WTC11 (cell line): ENCODE measurements at regions not wholly inside any gene's neighbourhood (a gene's known extent, or its start where the extent isn't known, plus 50 kb on each side); places are given as distances from the start of the nearest gene placed in this dataset.

Experiments used
- ATAC-seq: fragments of 200-7000 bp; cut with Tn5 transposase; 2 replicates; pipeline ENCODE4 v1.10.0; 2021; ENCODE audit warnings: mild to moderate bottlenecking, moderate library complexity
- CTCF ChIA-PET: fragments of 300-600 bp; sonication (Branson Sonifier 250); formaldehyde crosslinking; loops from one replicate; lab custom pipeline; 2021; ENCODE audit warnings: antibody characterized with exemption; lab: Charles Lee
- POLR2A ChIA-PET: fragments of 350-600 bp; sonication (Branson Sonifier 250); formaldehyde crosslinking; loops from one replicate; lab custom pipeline; 2021; ENCODE audit warnings: antibody characterized with exemption; lab: Charles Lee
- DNase-seq: peaks from one replicate; pipeline ENCODE4 v3.0.0; 2021; ENCODE audit warnings: low spot score
- H3K27ac Mint-ChIP-seq: 2 replicates; pipeline ENCODE4 v1.8.0; 2021; ENCODE audit warnings: mixed read lengths
- H3K27me3 Mint-ChIP-seq: 2 replicates; pipeline ENCODE4 v1.8.0; 2021; ENCODE audit warnings: low read depth, mild to moderate bottlenecking, moderate library complexity, mixed read lengths
- H3K36me3 Mint-ChIP-seq: 2 replicates; pipeline ENCODE4 v1.8.0; 2021; ENCODE audit warnings: mixed read lengths
- H3K4me1 Mint-ChIP-seq: 2 replicates; pipeline ENCODE4 v1.8.0; 2022; ENCODE audit warnings: mixed read lengths
- H3K4me3 Mint-ChIP-seq: 2 replicates; pipeline ENCODE4 v1.8.0; 2021; ENCODE audit warnings: mild to moderate bottlenecking, moderate library complexity, mixed read lengths
- H3K9me3 Mint-ChIP-seq: 2 replicates; pipeline ENCODE4 v1.8.0; 2021; ENCODE audit warnings: mixed read lengths
- ELF4 ChIP-seq: sonication (generic); formaldehyde crosslinking; IDR thresholded peaks from 2 replicates; pipeline ENCODE4 v1.8.1; 2022; ENCODE audit warnings: low read depth, mild to moderate bottlenecking, moderate library complexity, missing genetic modification reagents
- FOXP1 ChIP-seq: sonication (generic); formaldehyde crosslinking; IDR thresholded peaks from 2 replicates; pipeline ENCODE4 v1.8.0; 2022; ENCODE audit warnings: missing genetic modification reagents, mild to moderate bottlenecking, moderate library complexity, borderline replicate concordance
- GRHL2 ChIP-seq: fragments of 250-450 bp; sonication (Bioruptor Pico); IDR thresholded peaks from 2 replicates; pipeline ENCODE4 v1.8.0; 2022; ENCODE audit warnings: mild to moderate bottlenecking, moderate library complexity; ENCODE audit not compliant: insufficient replicate concordance, severe bottlenecking
- MYBL2 ChIP-seq: sonication (generic); formaldehyde crosslinking; IDR thresholded peaks from 2 replicates; pipeline ENCODE4 v1.8.1; 2023; ENCODE audit warnings: mild to moderate bottlenecking, moderate library complexity, missing genetic modification reagents
- NFYB ChIP-seq: sonication (generic); formaldehyde crosslinking; conservative IDR thresholded peaks from 2 replicates; pipeline ENCODE4 v1.8.0; 2022; ENCODE audit warnings: low read depth, missing genetic modification reagents
- PRRX2 ChIP-seq: fragments of 250-450 bp; sonication (Bioruptor Pico); IDR thresholded peaks from 2 replicates; pipeline ENCODE4 v1.8.0; 2021; ENCODE audit warnings: mild to moderate bottlenecking
- RORB ChIP-seq: fragments of 250-450 bp; sonication (Bioruptor Pico); IDR thresholded peaks from 2 replicates; pipeline ENCODE4 v1.9.0; 2021; ENCODE audit warnings: mild to moderate bottlenecking
- SMAD3 ChIP-seq: sonication (generic); formaldehyde crosslinking; IDR thresholded peaks from 2 replicates; pipeline ENCODE4 v1.8.0; 2022; ENCODE audit warnings: missing genetic modification reagents, mild to moderate bottlenecking, borderline replicate concordance
- SP1 ChIP-seq: sonication (generic); formaldehyde crosslinking; conservative IDR thresholded peaks from 2 replicates; pipeline ENCODE4 v1.8.1; 2022; ENCODE audit warnings: missing genetic modification reagents
- ZNF121 ChIP-seq: sonication (generic); formaldehyde crosslinking; IDR thresholded peaks from 2 replicates; pipeline ENCODE4 v1.8.0; 2023; ENCODE audit warnings: missing genetic modification reagents
- ZNF219 ChIP-seq: sonication (generic); formaldehyde crosslinking; IDR thresholded peaks from 2 replicates; pipeline ENCODE4 v1.8.0; 2023; ENCODE audit warnings: missing genetic modification reagents, mild to moderate bottlenecking, borderline replicate concordance
- ZNF232 ChIP-seq: sonication (generic); formaldehyde crosslinking; IDR thresholded peaks from 2 replicates; pipeline ENCODE4 v1.8.0; 2022; ENCODE audit warnings: mild to moderate bottlenecking, missing genetic modification reagents
- ZNF396 ChIP-seq: fragments of 250-450 bp; sonication (Bioruptor Pico); IDR thresholded peaks from 2 replicates; pipeline ENCODE4 v1.8.0; 2021; ENCODE audit warnings: mild to moderate bottlenecking, moderate library complexity, borderline replicate concordance
- TF ChIP-seq, protein P1 (sequence below): sonication (generic); formaldehyde crosslinking; IDR thresholded peaks from 2 replicates; pipeline ENCODE4 v1.8.1; 2023; ENCODE audit warnings: mild to moderate bottlenecking, missing genetic modification reagents, moderate library complexity
- TF ChIP-seq, protein P2 (sequence below): sonication (generic); formaldehyde crosslinking; IDR thresholded peaks from 2 replicates; pipeline ENCODE4 v1.8.1; 2022; ENCODE audit warnings: mild to moderate bottlenecking, moderate library complexity, missing genetic modification reagents
- TF ChIP-seq, protein P3 (sequence below): sonication (generic); formaldehyde crosslinking; conservative IDR thresholded peaks from 2 replicates; pipeline ENCODE4 v1.8.1; 2022; ENCODE audit warnings: mild to moderate bottlenecking, missing genetic modification reagents
- TF ChIP-seq, protein P4 (sequence below): sonication (generic); formaldehyde crosslinking; IDR thresholded peaks from 2 replicates; pipeline ENCODE4 v1.8.1; 2023; ENCODE audit warnings: mild to moderate bottlenecking, missing genetic modification reagents
- TF ChIP-seq, protein P5 (sequence below): fragments of 250-450 bp; sonication (Bioruptor Pico); conservative IDR thresholded peaks from 2 replicates; pipeline ENCODE4 v1.9.0; 2021; ENCODE audit warnings: mild to moderate bottlenecking
- TF ChIP-seq, protein P6 (sequence below): sonication (generic); formaldehyde crosslinking; IDR thresholded peaks from 2 replicates; pipeline ENCODE4 v1.8.1; 2022; ENCODE audit warnings: missing genetic modification reagents, borderline replicate concordance
- TF ChIP-seq, protein P7 (sequence below): sonication (generic); formaldehyde crosslinking; IDR thresholded peaks from 2 replicates; pipeline ENCODE4 v1.8.0; 2022; ENCODE audit warnings: mild to moderate bottlenecking, missing genetic modification reagents
- TF ChIP-seq, protein P8 (sequence below): fragments of 200-600 bp; IDR thresholded peaks from 2 replicates; pipeline ENCODE4 v1.8.0; 2022; ENCODE audit warnings: antibody characterized with exemption

DNA sequence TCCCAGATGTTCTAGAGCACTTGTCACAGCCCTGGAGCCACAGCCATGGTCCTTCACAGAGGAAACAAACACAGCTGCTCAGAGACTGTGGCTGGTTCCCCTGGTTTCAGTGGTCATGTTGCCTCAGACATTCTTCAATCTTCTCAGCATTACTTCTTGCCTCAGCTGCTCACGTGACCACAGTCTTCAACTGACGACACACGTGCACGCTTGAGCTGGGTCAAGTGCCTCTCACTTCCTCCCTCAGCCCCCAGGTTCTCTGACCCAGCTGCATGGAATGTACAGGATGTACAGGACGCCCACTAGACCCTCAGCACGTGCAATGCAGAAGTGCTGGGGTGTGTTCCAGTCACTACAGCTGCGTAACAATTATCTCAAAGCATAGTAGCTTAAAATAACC, 159.8 kb upstream of the GGTLC1 start (continued):
- TF ChIP-seq PRRX2 (no peak), ELF4 (CRISPR knock-in tag) (no peak), ZNF219 (no peak)

DNA sequence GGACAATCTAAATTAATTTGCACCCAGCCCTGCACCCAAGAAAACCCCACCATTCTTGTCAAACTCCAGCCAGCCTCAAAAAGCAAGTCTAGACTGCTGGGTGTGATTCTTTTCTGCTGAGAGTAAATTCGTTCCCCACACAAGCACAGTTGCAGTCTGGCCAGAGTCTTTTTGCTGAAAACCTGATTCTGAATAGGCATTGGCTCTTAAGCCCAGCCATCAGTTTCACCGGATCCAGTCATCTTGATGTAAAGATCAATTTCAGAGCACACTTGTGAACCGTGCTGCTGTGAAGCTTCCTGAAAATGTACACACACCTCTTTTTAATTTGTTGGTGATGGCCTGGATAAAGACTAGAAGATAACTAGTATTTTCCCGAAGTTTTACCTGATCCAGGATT, 159.4 kb upstream of the GGTLC1 start:
- CTCF ChIA-PET: interaction anchor here (1.6 kb wide), 1 partner anchor 13 kb away, joined by 4 read pairs; no protein-coding TSS in a partner anchor
- H3K36me3 Mint-ChIP-seq: no peaks in the 10 kb centered on the region
- H3K27ac Mint-ChIP-seq: no peak overlapping the region
- ATAC-seq: no peak
- H3K9me3 Mint-ChIP-seq: peaks cover 5% of the 10 kb centered on the region
- peaks cover 2% of the 10 kb centered on the region; the same call in 1 of the 2 replicates for H3K27me3 Mint-ChIP-seq
- DNase-seq: no peak
- no peak for TF ChIP-seq ZNF121 (CRISPR knock-in tag)
- H3K4me1 Mint-ChIP-seq: peaks cover 1% of the 10 kb centered on the region; the same call in 1 of the 2 replicates
- H3K4me3 Mint-ChIP-seq: no peak overlapping the region
- POLR2A ChIA-PET: no interaction called here

DNA sequence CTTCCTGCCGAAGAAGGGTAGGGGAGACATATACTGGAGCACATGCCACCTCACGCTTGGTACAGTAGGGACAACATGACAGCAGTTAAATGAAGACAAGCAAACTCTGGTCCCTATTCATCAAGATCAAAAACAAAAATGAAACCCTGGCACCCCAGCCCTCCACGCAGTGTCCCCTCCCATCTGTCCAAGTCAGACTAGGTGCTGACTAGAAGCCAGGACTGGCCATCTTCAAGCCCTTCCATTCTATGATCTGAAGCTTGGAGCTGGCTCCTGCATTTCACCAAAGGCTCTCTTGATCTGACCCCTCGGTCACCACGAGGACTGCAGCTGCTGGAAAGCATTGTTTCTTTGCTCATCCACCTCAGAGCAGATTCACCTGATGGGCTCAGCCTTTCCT, 158.9 kb upstream of the GGTLC1 start:
- ATAC-seq: no peak
- H3K27me3 Mint-ChIP-seq: peaks cover 2% of the 10 kb centered on the region; the same call in 1 of the 2 replicates
- no peak for DNase-seq
- TF ChIP-seq MYBL2 (CRISPR knock-in tag) (no peak), PRRX2 (no peak), ZNF396 (no peak), NFYB (CRISPR knock-in tag) (no peak), ZNF232 (CRISPR knock-in tag) (no peak), FOXP1 (no peak), SMAD3 (CRISPR knock-in tag) (no peak), SP1 (CRISPR knock-in tag) (no peak), RORB (no peak), GRHL2 (CRISPR knock-in tag) (no peak)
- TF ChIP-seq, protein P1, sequence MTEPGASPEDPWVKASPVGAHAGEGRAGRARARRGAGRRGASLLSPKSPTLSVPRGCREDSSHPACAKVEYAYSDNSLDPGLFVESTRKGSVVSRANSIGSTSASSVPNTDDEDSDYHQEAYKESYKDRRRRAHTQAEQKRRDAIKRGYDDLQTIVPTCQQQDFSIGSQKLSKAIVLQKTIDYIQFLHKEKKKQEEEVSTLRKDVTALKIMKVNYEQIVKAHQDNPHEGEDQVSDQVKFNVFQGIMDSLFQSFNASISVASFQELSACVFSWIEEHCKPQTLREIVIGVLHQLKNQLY: no peak
- TF ChIP-seq, protein P2, sequence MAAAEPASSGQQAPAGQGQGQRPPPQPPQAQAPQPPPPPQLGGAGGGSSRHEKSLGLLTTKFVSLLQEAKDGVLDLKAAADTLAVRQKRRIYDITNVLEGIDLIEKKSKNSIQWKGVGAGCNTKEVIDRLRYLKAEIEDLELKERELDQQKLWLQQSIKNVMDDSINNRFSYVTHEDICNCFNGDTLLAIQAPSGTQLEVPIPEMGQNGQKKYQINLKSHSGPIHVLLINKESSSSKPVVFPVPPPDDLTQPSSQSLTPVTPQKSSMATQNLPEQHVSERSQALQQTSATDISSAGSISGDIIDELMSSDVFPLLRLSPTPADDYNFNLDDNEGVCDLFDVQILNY (CRISPR knock-in tag): no peak
- TF ChIP-seq, protein P3, sequence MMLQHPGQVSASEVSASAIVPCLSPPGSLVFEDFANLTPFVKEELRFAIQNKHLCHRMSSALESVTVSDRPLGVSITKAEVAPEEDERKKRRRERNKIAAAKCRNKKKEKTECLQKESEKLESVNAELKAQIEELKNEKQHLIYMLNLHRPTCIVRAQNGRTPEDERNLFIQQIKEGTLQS (CRISPR knock-in tag): no peak
- TF ChIP-seq, protein P4, sequence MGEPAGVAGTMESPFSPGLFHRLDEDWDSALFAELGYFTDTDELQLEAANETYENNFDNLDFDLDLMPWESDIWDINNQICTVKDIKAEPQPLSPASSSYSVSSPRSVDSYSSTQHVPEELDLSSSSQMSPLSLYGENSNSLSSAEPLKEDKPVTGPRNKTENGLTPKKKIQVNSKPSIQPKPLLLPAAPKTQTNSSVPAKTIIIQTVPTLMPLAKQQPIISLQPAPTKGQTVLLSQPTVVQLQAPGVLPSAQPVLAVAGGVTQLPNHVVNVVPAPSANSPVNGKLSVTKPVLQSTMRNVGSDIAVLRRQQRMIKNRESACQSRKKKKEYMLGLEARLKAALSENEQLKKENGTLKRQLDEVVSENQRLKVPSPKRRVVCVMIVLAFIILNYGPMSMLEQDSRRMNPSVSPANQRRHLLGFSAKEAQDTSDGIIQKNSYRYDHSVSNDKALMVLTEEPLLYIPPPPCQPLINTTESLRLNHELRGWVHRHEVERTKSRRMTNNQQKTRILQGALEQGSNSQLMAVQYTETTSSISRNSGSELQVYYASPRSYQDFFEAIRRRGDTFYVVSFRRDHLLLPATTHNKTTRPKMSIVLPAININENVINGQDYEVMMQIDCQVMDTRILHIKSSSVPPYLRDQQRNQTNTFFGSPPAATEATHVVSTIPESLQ (CRISPR knock-in tag): no peak
- TF ChIP-seq, protein P5, sequence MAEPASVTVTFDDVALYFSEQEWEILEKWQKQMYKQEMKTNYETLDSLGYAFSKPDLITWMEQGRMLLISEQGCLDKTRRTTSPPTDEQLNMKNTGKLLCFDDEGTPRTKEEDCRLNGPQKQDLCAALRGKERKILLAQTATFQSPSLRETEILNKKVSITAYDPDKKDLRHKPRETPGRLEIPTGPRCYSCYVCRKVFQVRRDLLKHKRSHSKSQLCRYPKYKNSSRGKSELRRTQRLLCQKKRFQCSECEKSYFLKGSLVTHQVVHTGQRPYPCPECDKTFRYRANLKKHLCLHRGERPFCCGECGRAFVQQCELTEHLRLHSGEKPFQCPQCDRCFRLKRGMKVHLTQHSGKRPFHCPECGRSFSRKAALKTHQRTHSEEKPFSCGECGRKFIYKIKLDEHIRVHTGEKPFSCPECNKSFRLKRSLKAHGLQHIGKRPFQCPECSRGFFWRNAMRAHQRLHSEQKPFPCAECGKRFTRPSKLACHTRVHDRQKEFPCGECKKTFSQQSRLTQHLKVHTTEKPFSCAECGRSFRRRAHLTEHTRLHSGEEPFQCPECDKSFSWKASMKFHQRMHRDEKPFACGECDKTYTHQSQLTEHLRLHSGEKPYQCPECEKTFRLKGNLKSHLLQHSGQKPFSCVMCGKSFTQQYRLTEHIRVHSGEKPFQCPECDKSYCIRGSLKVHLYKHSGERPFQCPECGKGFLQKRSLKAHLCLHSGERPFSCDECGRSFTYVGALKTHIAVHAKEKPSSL: no peak
- TF ChIP-seq, protein P6, sequence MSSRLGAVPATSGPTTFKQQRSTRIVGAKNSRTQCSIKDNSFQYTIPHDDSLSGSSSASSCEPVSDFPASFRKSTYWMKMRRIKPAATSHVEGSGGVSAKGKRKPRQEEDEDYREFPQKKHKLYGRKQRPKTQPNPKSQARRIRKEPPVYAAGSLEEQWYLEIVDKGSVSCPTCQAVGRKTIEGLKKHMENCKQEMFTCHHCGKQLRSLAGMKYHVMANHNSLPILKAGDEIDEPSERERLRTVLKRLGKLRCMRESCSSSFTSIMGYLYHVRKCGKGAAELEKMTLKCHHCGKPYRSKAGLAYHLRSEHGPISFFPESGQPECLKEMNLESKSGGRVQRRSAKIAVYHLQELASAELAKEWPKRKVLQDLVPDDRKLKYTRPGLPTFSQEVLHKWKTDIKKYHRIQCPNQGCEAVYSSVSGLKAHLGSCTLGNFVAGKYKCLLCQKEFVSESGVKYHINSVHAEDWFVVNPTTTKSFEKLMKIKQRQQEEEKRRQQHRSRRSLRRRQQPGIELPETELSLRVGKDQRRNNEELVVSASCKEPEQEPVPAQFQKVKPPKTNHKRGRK: no peak
- TF ChIP-seq, protein P7, sequence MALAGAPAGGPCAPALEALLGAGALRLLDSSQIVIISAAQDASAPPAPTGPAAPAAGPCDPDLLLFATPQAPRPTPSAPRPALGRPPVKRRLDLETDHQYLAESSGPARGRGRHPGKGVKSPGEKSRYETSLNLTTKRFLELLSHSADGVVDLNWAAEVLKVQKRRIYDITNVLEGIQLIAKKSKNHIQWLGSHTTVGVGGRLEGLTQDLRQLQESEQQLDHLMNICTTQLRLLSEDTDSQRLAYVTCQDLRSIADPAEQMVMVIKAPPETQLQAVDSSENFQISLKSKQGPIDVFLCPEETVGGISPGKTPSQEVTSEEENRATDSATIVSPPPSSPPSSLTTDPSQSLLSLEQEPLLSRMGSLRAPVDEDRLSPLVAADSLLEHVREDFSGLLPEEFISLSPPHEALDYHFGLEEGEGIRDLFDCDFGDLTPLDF (CRISPR knock-in tag): no peak
- TF ChIP-seq, protein P8, sequence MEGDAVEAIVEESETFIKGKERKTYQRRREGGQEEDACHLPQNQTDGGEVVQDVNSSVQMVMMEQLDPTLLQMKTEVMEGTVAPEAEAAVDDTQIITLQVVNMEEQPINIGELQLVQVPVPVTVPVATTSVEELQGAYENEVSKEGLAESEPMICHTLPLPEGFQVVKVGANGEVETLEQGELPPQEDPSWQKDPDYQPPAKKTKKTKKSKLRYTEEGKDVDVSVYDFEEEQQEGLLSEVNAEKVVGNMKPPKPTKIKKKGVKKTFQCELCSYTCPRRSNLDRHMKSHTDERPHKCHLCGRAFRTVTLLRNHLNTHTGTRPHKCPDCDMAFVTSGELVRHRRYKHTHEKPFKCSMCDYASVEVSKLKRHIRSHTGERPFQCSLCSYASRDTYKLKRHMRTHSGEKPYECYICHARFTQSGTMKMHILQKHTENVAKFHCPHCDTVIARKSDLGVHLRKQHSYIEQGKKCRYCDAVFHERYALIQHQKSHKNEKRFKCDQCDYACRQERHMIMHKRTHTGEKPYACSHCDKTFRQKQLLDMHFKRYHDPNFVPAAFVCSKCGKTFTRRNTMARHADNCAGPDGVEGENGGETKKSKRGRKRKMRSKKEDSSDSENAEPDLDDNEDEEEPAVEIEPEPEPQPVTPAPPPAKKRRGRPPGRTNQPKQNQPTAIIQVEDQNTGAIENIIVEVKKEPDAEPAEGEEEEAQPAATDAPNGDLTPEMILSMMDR: no peak
- CTCF ChIA-PET: interaction anchor here (1.6 to 2.1 kb wide), 2 partner anchors 13 kb away, joined by 4 read pairs; no protein-coding TSS in a partner anchor
- H3K9me3 Mint-ChIP-seq: peaks cover 5% of the 10 kb centered on the region
- H3K4me3 Mint-ChIP-seq: no peak overlapping the region
- H3K4me1 Mint-ChIP-seq: no peaks in the 10 kb centered on the region
- POLR2A ChIA-PET: no interaction called here
- no peaks in the 10 kb centered on the region for H3K36me3 Mint-ChIP-seq
- H3K27ac Mint-ChIP-seq: no peak overlapping the region
